Lower leg skin (tissue), 4 donors: ENCODE measurements at regions not wholly inside any gene's neighbourhood (a gene's known extent, or its start where the extent isn't known, plus 50 kb on each side); places are given as distances from the start of the nearest gene placed in this dataset.

ENCODE experiments used
- DNase-seq, 2 donors: peaks; one replicate each; pipeline ENCODE4 v3.0.0-alpha.2; 2019; ENCODE audit warnings: low spot score in 2 of 2
- H3K4me3 ChIP-seq: fragments of 200-600 bp; sonication (generic); 2 replicates; pipeline ENCODE4 v1.5.1; 2017; ENCODE audit warnings: mild to moderate bottlenecking, low read depth; ENCODE audit not compliant: poor library complexity, severe bottlenecking
- CTCF ChIP-seq, 3 donors: fragments of 450-650 bp; IDR thresholded peaks; one replicate each; pipeline ENCODE4 v1.5.1; 2016; ENCODE audit warnings: antibody characterized with exemption in 3 of 3, mild to moderate bottlenecking in 3 of 3, moderate library complexity in 2 of 3
- POLR2A ChIP-seq, 2 donors: fragments of 450-650 bp; IDR thresholded peaks; one replicate each; pipeline ENCODE4 v1.6.1; 2016 to 2017; ENCODE audit warnings: antibody characterized with exemption in 2 of 2, mild to moderate bottlenecking in 1 of 2, moderate library complexity in 1 of 2
- WGBS, 2 donors: methylation state at CpG; one replicate each; pipeline ENCODE4 v1.1.5; 2018; 5-methylcytosine and 5-hydroxymethylcytosine counted together
- intact Hi-C: fragments of 100-400 bp; cut with DNase I; formaldehyde crosslinking; loops from one replicate; pipeline ENCODE4 v1.15.0; 2023; ENCODE audit warnings: low total_unique reads

GRCh38 chr7:156544919-156545715 is 95.5 kb upstream of the RNF32 start:
- no peak overlapping the region for H3K4me3 ChIP-seq
- TF ChIP-seq CTCF (IDR thresholded peaks at IDR 0.05) (no peak), POLR2A (IDR thresholded peaks at IDR 0.05) (no peak)
- 88 to 92% methylated on average over 11 of the region's 11 CpGs for WGBS, 2 donors
- no peak for DNase-seq
- intact Hi-C loops: no loop called here

- TF ChIP-seq CTCF (IDR thresholded peaks at IDR 0.05) (no peak), POLR2A (IDR thresholded peaks at IDR 0.05) (no peak)
- intact Hi-C loops: no loop called here
- no peak overlapping the region for H3K4me3 ChIP-seq
- no peak for DNase-seq
- 66 to 67% methylated on average over 33 of the region's 33 CpGs for WGBS, 2 donors
These were observed 96.6 kb upstream of the RNF32 start for GRCh38 chr7:156543699-156544598.

GRCh38 chr7:156540619-156541165 is 99.9 kb upstream of the RNF32 start:
- 75 to 79% methylated on average over 7 of the region's 7 CpGs for WGBS, 2 donors
- no peak for DNase-seq
- TF ChIP-seq CTCF (IDR thresholded peaks at IDR 0.05) (no peak), POLR2A (IDR thresholded peaks at IDR 0.05) (no peak)
- intact Hi-C loops: no loop called here
- no peak overlapping the region for H3K4me3 ChIP-seq

- 68 to 73% methylated on average over 12 of the region's 12 CpGs for WGBS, 2 donors
- no peak for DNase-seq
- TF ChIP-seq CTCF (IDR thresholded peaks at IDR 0.05): no peak
- TF ChIP-seq POLR2A (IDR thresholded peaks at IDR 0.05): no peak
- intact Hi-C loops: no loop called here
- no peak overlapping the region for H3K4me3 ChIP-seq
These were observed 100.6 kb upstream of the RNF32 start for GRCh38 chr7:156539999-156540398.

DNA sequence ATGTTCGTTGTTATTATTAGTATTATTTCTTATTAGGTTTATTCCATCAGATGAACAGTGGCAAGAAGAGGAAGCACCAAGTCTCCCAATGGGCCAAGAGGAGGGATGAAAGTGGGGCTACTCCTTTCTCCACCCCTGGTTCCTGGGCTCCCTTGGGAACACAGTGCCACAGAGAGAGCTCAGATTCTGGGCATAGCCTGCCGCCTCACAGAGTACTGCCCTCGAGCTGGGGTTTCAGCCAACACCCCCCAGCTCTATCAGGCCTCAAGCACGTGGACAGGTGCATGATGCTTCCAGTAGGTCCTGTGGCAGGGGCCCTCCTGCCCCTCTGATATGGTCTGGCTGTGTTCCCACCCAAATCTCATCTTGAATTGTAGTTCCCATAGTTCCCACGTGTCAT is 103.6 kb upstream of the RNF32 start:
- no peak for DNase-seq
- 73 to 81% methylated on average over 5 of the region's 5 CpGs for WGBS, 2 donors
- intact Hi-C loops: no loop called here
- H3K4me3 ChIP-seq: no peak overlapping the region
- TF ChIP-seq POLR2A (IDR thresholded peaks at IDR 0.05) (no peak), CTCF (IDR thresholded peaks at IDR 0.05) (no peak)
